Tibial nerve (tissue), 4 donors: ENCODE measurements at regions not wholly inside any gene's neighbourhood (a gene's known extent, or its start where the extent isn't known, plus 50 kb on each side); places are given as distances from the start of the nearest gene placed in this dataset.

ENCODE experiments used
- DNase-seq, 2 donors: peaks; one replicate each; pipeline ENCODE4 v3.0.0-alpha.2; 2019; ENCODE audit warnings: low spot score in 2 of 2
- H3K27ac ChIP-seq, 4 donors: fragments of 200-600 bp; sonication (generic) in 3 of 4; one replicate each; pipeline ENCODE4 v1.5.1; 2017 to 2019; ENCODE audit warnings: mild to moderate bottlenecking in 1 of 4
- H3K27me3 ChIP-seq, 2 donors: fragments of 200-600 bp; sonication (generic) in 1 of 2; one replicate each; pipeline versions ENCODE4 v1.5.1 to v1.6.0; 2017 to 2019
- H3K36me3 ChIP-seq, 3 donors: fragments of 200-600 bp; sonication (generic); one replicate each; pipeline ENCODE4 v1.5.1; 2018 to 2019
- H3K4me1 ChIP-seq, 4 donors: fragments of 200-600 bp; sonication (generic) in 3 of 4; one replicate each; pipeline ENCODE4 v1.5.1; 2017 to 2019
- H3K4me3 ChIP-seq, 4 donors: fragments of 200-600 bp; sonication (generic) in 3 of 4; one replicate each; pipeline ENCODE4 v1.5.1; 2017 to 2019; ENCODE audit warnings: mild to moderate bottlenecking in 1 of 4, moderate library complexity in 1 of 4
- H3K9me3 ChIP-seq, 4 donors: fragments of 200-600 bp; sonication (generic) in 3 of 4; one replicate each; pipeline ENCODE4 v1.5.1; 2017 to 2019
- CTCF ChIP-seq, 5 experiments: fragments of 200-600 bp in 3 of 5; fragments of 450-650 bp in 2 of 5; sonication (generic) in 3 of 5; IDR thresholded peaks; one replicate each; pipeline ENCODE4 v1.5.1; 2016 to 2019; ENCODE audit warnings: antibody characterized with exemption in 5 of 5, mild to moderate bottlenecking in 3 of 5, moderate library complexity in 2 of 5
- EP300 ChIP-seq, 2 donors: sonication (generic); formaldehyde crosslinking; IDR thresholded peaks; one replicate each; pipeline ENCODE4 v1.6.1; 2017; ENCODE audit warnings: antibody characterized with exemption in 2 of 2, mild to moderate bottlenecking in 1 of 2
- POLR2A ChIP-seq, 2 donors: fragments of 450-650 bp; IDR thresholded peaks; one replicate each; pipeline ENCODE4 v1.6.1; 2017; ENCODE audit warnings: antibody characterized with exemption in 2 of 2, mild to moderate bottlenecking in 2 of 2, moderate library complexity in 2 of 2
- WGBS, 2 donors: methylation state at CpG; one replicate each; pipeline ENCODE4 v1.1.5; 2018; 5-methylcytosine and 5-hydroxymethylcytosine counted together

- no peak for DNase-seq
- Histone ChIP-seq H3K4me3 (no peak overlapping the region), H3K27me3 (no peaks in the 10 kb centered on the region), H3K27ac (no peak overlapping the region), H3K9me3 (peaks cover 0 to 15% (median 0%) of the 10 kb centered on the region in 4 donors), H3K4me1 (no peaks in the 10 kb centered on the region), H3K36me3 (no peaks in the 10 kb centered on the region)
- TF ChIP-seq POLR2A (IDR thresholded peaks at IDR 0.05) (no peak), CTCF (IDR thresholded peaks at IDR 0.05) (no peak), EP300 (IDR thresholded peaks at IDR 0.05) (no peak)
- WGBS, 2 donors: 86 to 87% methylated on average over 5 of the region's 5 CpGs
Observed at GRCh38 chr12:126557659-126558058, 1492.4 kb downstream of the AACS start.

- no peak for DNase-seq
- Histone ChIP-seq H3K4me3 (no peak overlapping the region), H3K27me3 (no peaks in the 10 kb centered on the region), H3K27ac (no peak overlapping the region), H3K36me3 (no peaks in the 10 kb centered on the region), H3K4me1 (no peaks in the 10 kb centered on the region), H3K9me3 (peaks cover 0 to 15% (median 0%) of the 10 kb centered on the region in 4 donors)
- WGBS, 2 donors: 79 to 86% methylated on average over 2 of the region's 2 CpGs
- TF ChIP-seq EP300 (IDR thresholded peaks at IDR 0.05) (no peak), CTCF (IDR thresholded peaks at IDR 0.05) (no peak), POLR2A (IDR thresholded peaks at IDR 0.05) (no peak)
Observed at GRCh38 chr12:126558219-126558618, 1493.0 kb downstream of the AACS start.

- Histone ChIP-seq H3K27me3 (no peaks in the 10 kb centered on the region), H3K36me3 (no peaks in the 10 kb centered on the region), H3K4me1 (no peaks in the 10 kb centered on the region), H3K9me3 (peaks cover 0 to 11% (median 0%) of the 10 kb centered on the region in 4 donors), H3K27ac (no peak overlapping the region), H3K4me3 (no peak overlapping the region)
- no peak for DNase-seq
- 64 to 74% methylated on average over 3 of the region's 3 CpGs for WGBS, 2 donors
- TF ChIP-seq CTCF (IDR thresholded peaks at IDR 0.05): no peak
- TF ChIP-seq POLR2A (IDR thresholded peaks at IDR 0.05): no peak
- TF ChIP-seq EP300 (IDR thresholded peaks at IDR 0.05): no peak
Observed at GRCh38 chr12:126558810-126559209, 1493.6 kb downstream of the AACS start.

- Histone ChIP-seq H3K36me3 (no peaks in the 10 kb centered on the region), H3K27me3 (no peaks in the 10 kb centered on the region), H3K27ac (no peak overlapping the region), H3K4me1 (no peaks in the 10 kb centered on the region), H3K9me3 (peaks cover 0 to 8% (median 0%) of the 10 kb centered on the region in 4 donors), H3K4me3 (no peak overlapping the region)
- WGBS, 2 donors: 90 to 95% methylated on average over 11 to 17 of the region's 18 CpGs
- TF ChIP-seq CTCF (IDR thresholded peaks at IDR 0.05): no peak
- TF ChIP-seq EP300 (IDR thresholded peaks at IDR 0.05): no peak
- TF ChIP-seq POLR2A (IDR thresholded peaks at IDR 0.05): no peak
- DNase-seq: no peak
Observed at GRCh38 chr12:126567016-126567415, 1501.8 kb downstream of the AACS start.

GRCh38 chr12:126569706-126570105 lies 1504.5 kb downstream of the AACS start:
- no peaks in the 10 kb centered on the region for H3K27me3 ChIP-seq
- DNase-seq: no peak
- WGBS, 2 donors: 67 to 80% methylated on average over 5 of the region's 5 CpGs
- H3K9me3 ChIP-seq: peaks cover 0 to 12% (median 0%) of the 10 kb centered on the region in 4 donors
- no peak overlapping the region for H3K4me3 ChIP-seq
- no peaks in the 10 kb centered on the region for H3K36me3 ChIP-seq
- H3K27ac ChIP-seq: no peak overlapping the region
- TF ChIP-seq EP300 (IDR thresholded peaks at IDR 0.05): no peak
- no peak for TF ChIP-seq CTCF (IDR thresholded peaks at IDR 0.05)
- no peak for TF ChIP-seq POLR2A (IDR thresholded peaks at IDR 0.05)
- no peaks in the 10 kb centered on the region for H3K4me1 ChIP-seq
